ENCODE measurements at regions not wholly inside any gene's neighbourhood (a gene's known extent, or its start where the extent isn't known, plus 50 kb on each side); places are given as distances from the start of the nearest gene placed in this dataset.

GRCh38 chr4:180698550-180699195 lies 1544.5 kb upstream of the TENM3 start:
- TF ChIP-seq POLR2A (IDR thresholded peaks at IDR 0.05), result no peak
- TF ChIP-seq CTCF (IDR thresholded peaks at IDR 0.05), result no peak
